ENCODE measurements at regions not wholly inside any gene's neighbourhood (a gene's known extent, or its start where the extent isn't known, plus 50 kb on each side); places are given as distances from the start of the nearest gene placed in this dataset.

DNA sequence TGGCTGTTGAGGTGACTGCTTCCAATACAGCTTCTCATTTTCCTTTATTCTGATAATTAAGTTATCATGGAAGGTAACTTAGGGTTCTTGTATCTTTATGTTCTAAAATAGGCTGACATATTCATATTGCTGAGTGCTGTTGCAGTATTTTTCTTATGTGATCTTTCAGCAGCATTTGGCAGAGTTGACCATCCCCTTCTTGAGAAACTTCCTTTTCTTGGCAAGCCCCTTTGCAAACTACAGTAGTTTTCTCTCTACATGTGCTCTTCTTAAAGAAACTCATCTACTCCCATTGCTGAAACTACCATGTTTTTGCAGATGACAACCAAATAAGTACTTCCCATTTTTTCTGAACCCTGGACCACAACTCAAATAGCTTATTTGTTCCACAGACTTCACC is 476.5 kb upstream of the TRIB2 start:
- no peaks in the 10 kb centered on the region for H3K36me3 ChIP-seq (ENCODE audit: insufficient read depth, insufficient read length, low read length)
- no peak for TF ChIP-seq SUZ12 (IDR thresholded peaks at IDR 0.05; ENCODE audit: extremely low read depth, insufficient read depth, insufficient read length)
- TF ChIP-seq YY1 (IDR thresholded peaks at IDR 0.05; ENCODE audit: insufficient read depth, insufficient read length) = no peak
- TF ChIP-seq ZNF274 (IDR thresholded peaks at IDR 0.05; ENCODE audit: low read depth, low read length) = no peak
- no peaks in the 10 kb centered on the region for H3K27me3 ChIP-seq (ENCODE audit: insufficient read depth, insufficient read length)
- DNase-seq (ENCODE audit: low read depth, low spot score) = no peak
- no peak overlapping the region for H3K4me3 ChIP-seq (ENCODE audit: insufficient read length, low read depth)
- H3K9me3 ChIP-seq (ENCODE audit: insufficient read depth, low read length) = no peaks in the 10 kb centered on the region
- H3K9ac ChIP-seq (ENCODE audit: insufficient read length, low read depth) = no peak overlapping the region
- no peaks in the 10 kb centered on the region for H3K4me1 ChIP-seq (ENCODE audit: insufficient read depth, insufficient read length)

- no peaks in the 10 kb centered on the region for H3K36me3 ChIP-seq (ENCODE audit: insufficient read depth, insufficient read length, low read length)
- TF ChIP-seq YY1 (IDR thresholded peaks at IDR 0.05; ENCODE audit: insufficient read depth, insufficient read length) (no peak), ZNF274 (IDR thresholded peaks at IDR 0.05; ENCODE audit: low read depth, low read length) (no peak), SUZ12 (IDR thresholded peaks at IDR 0.05; ENCODE audit: extremely low read depth, insufficient read depth, insufficient read length) (no peak)
- H3K27me3 ChIP-seq (ENCODE audit: insufficient read depth, insufficient read length) = no peaks in the 10 kb centered on the region
- no peaks in the 10 kb centered on the region for H3K4me1 ChIP-seq (ENCODE audit: insufficient read depth, insufficient read length)
- H3K9me3 ChIP-seq (ENCODE audit: insufficient read depth, low read length) = no peaks in the 10 kb centered on the region
- H3K4me3 ChIP-seq (ENCODE audit: insufficient read length, low read depth) = no peak overlapping the region
- no peak overlapping the region for H3K9ac ChIP-seq (ENCODE audit: insufficient read length, low read depth)
- no peak for DNase-seq (ENCODE audit: low read depth, low spot score)
Observed at GRCh38 chr2:12243381-12243780, 473.4 kb upstream of the TRIB2 start.

DNA sequence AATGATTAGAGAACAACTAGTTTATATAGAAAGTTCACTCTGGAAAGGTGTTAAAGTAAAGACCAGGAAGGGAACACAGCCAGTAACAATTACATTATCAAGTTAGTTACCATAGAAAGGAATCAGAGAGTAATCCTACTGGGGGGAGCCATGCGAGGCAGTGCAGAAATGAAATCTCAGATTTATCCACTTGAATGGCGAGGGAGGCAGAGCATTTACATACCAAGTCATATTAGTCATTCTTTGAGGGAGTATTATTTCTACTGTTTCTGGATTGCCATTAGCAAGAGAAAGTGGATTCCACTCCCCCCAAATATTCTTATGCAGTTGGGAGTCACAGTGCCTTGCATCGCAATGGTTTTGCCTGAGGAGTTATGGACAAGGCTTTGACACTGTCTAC is 472.7 kb upstream of the TRIB2 start:
- Histone ChIP-seq H3K4me3 (ENCODE audit: insufficient read length, low read depth) (no peak overlapping the region), H3K9me3 (ENCODE audit: insufficient read depth, low read length) (no peaks in the 10 kb centered on the region), H3K9ac (ENCODE audit: insufficient read length, low read depth) (no peak overlapping the region), H3K36me3 (ENCODE audit: insufficient read depth, insufficient read length, low read length) (no peaks in the 10 kb centered on the region), H3K27me3 (ENCODE audit: insufficient read depth, insufficient read length) (no peaks in the 10 kb centered on the region), H3K4me1 (ENCODE audit: insufficient read depth, insufficient read length) (no peaks in the 10 kb centered on the region)
- DNase-seq (ENCODE audit: low read depth, low spot score) = no peak
- TF ChIP-seq ZNF274 (IDR thresholded peaks at IDR 0.05; ENCODE audit: low read depth, low read length) = no peak
- TF ChIP-seq YY1 (IDR thresholded peaks at IDR 0.05; ENCODE audit: insufficient read depth, insufficient read length) = no peak
- no peak for TF ChIP-seq SUZ12 (IDR thresholded peaks at IDR 0.05; ENCODE audit: extremely low read depth, insufficient read depth, insufficient read length)

DNA sequence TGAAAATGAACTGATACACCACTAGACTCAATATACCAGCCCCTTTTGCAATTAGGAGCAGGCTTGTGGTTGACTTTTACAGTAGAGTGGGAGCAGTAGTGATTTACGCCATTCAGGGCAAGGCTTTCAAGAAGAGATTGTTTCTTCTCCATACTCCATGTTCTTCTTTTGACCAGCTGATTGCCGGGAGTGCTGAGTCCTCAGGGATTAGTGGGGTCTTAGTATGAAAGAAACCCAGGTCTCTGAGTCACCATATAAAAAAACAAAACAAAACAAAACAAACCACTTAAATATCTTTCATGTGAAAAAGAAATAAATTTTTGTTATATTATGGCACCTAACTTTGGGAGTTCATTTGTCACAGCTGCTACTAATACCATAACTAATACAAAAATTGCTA is 465.6 kb upstream of the TRIB2 start:
- no peak for DNase-seq (ENCODE audit: low read depth, low spot score)
- TF ChIP-seq YY1 (IDR thresholded peaks at IDR 0.05; ENCODE audit: insufficient read depth, insufficient read length) (no peak), SUZ12 (IDR thresholded peaks at IDR 0.05; ENCODE audit: extremely low read depth, insufficient read depth, insufficient read length) (no peak), ZNF274 (IDR thresholded peaks at IDR 0.05; ENCODE audit: low read depth, low read length) (no peak)
- no peaks in the 10 kb centered on the region for H3K4me1 ChIP-seq (ENCODE audit: insufficient read depth, insufficient read length)

DNA sequence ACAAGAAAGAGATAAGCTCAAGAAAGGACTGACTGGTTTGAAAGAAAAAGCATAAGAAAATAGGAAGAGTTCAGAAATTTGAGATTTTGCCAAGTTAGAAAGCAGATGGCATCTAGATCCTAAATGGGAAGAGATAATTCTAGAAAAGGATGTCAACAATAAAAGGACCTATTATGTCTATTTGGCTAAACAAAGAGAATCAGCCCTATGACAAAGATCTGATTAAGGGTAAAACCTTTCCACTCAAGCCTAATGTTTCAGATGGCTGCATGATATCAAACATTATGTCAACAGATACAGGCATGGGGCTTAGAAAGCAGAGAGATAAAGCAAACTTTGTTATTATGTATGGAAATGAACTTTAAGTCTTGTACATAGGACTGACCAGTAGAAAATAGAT is 465.0 kb upstream of the TRIB2 start:
- Histone ChIP-seq H3K36me3 (ENCODE audit: insufficient read depth, insufficient read length, low read length) (no peaks in the 10 kb centered on the region), H3K4me3 (ENCODE audit: insufficient read length, low read depth) (no peak overlapping the region), H3K4me1 (ENCODE audit: insufficient read depth, insufficient read length) (no peaks in the 10 kb centered on the region), H3K27me3 (ENCODE audit: insufficient read depth, insufficient read length) (no peaks in the 10 kb centered on the region), H3K9me3 (ENCODE audit: insufficient read depth, low read length) (no peaks in the 10 kb centered on the region), H3K9ac (ENCODE audit: insufficient read length, low read depth) (no peak overlapping the region)
- DNase-seq (ENCODE audit: low read depth, low spot score) = no peak
- no peak for TF ChIP-seq ZNF274 (IDR thresholded peaks at IDR 0.05; ENCODE audit: low read depth, low read length)
- no peak for TF ChIP-seq SUZ12 (IDR thresholded peaks at IDR 0.05; ENCODE audit: extremely low read depth, insufficient read depth, insufficient read length)
- TF ChIP-seq YY1 (IDR thresholded peaks at IDR 0.05; ENCODE audit: insufficient read depth, insufficient read length) = no peak

More for the DNA sequence above, 465.6 kb upstream of the TRIB2 start:
- Histone ChIP-seq H3K9me3 (ENCODE audit: insufficient read depth, low read length) (no peaks in the 10 kb centered on the region), H3K36me3 (ENCODE audit: insufficient read depth, insufficient read length, low read length) (no peaks in the 10 kb centered on the region), H3K9ac (ENCODE audit: insufficient read length, low read depth) (no peak overlapping the region), H3K4me3 (ENCODE audit: insufficient read length, low read depth) (no peak overlapping the region), H3K27me3 (ENCODE audit: insufficient read depth, insufficient read length) (no peaks in the 10 kb centered on the region)

GRCh38 chr2:12253167-12253778 is 463.5 kb upstream of the TRIB2 start:
- Histone ChIP-seq H3K4me1 (ENCODE audit: insufficient read depth, insufficient read length) (no peaks in the 10 kb centered on the region), H3K9me3 (ENCODE audit: insufficient read depth, low read length) (no peaks in the 10 kb centered on the region)
- no peak for TF ChIP-seq YY1 (IDR thresholded peaks at IDR 0.05; ENCODE audit: insufficient read depth, insufficient read length)
- no peak for TF ChIP-seq ZNF274 (IDR thresholded peaks at IDR 0.05; ENCODE audit: low read depth, low read length)
- TF ChIP-seq SUZ12 (IDR thresholded peaks at IDR 0.05; ENCODE audit: extremely low read depth, insufficient read depth, insufficient read length) = no peak

GRCh38 chr2:12254280-12254860 is 462.4 kb upstream of the TRIB2 start:
- Histone ChIP-seq H3K4me1 (ENCODE audit: insufficient read depth, insufficient read length) (no peaks in the 10 kb centered on the region), H3K9ac (ENCODE audit: insufficient read length, low read depth) (no peak overlapping the region), H3K36me3 (ENCODE audit: insufficient read depth, insufficient read length, low read length) (no peaks in the 10 kb centered on the region), H3K9me3 (ENCODE audit: insufficient read depth, low read length) (no peaks in the 10 kb centered on the region), H3K4me3 (ENCODE audit: insufficient read length, low read depth) (no peak overlapping the region), H3K27me3 (ENCODE audit: insufficient read depth, insufficient read length) (no peaks in the 10 kb centered on the region)
- DNase-seq (ENCODE audit: low read depth, low spot score) = no peak
- no peak for TF ChIP-seq YY1 (IDR thresholded peaks at IDR 0.05; ENCODE audit: insufficient read depth, insufficient read length)
- no peak for TF ChIP-seq ZNF274 (IDR thresholded peaks at IDR 0.05; ENCODE audit: low read depth, low read length)
- TF ChIP-seq SUZ12 (IDR thresholded peaks at IDR 0.05; ENCODE audit: extremely low read depth, insufficient read depth, insufficient read length) = no peak

More at GRCh38 chr2:12253167-12253778, 463.5 kb upstream of the TRIB2 start:
- no peak overlapping the region for H3K9ac ChIP-seq (ENCODE audit: insufficient read length, low read depth)
- no peak overlapping the region for H3K4me3 ChIP-seq (ENCODE audit: insufficient read length, low read depth)
- H3K36me3 ChIP-seq (ENCODE audit: insufficient read depth, insufficient read length, low read length) = no peaks in the 10 kb centered on the region
- no peak for DNase-seq (ENCODE audit: low read depth, low spot score)
- H3K27me3 ChIP-seq (ENCODE audit: insufficient read depth, insufficient read length) = no peaks in the 10 kb centered on the region
